ENCODE measurements at regions not wholly inside any gene's neighbourhood (a gene's known extent, or its start where the extent isn't known, plus 50 kb on each side); places are given as distances from the start of the nearest gene placed in this dataset.

GRCh38 chr1:172978595-172978994, 72.1 kb downstream of the TNFSF18 start:
- no peak for DNase-seq
- 76 to 86% methylated on average over 3 of the region's 3 CpGs for WGBS, 2 donors
- no peak overlapping the region for H3K27ac ChIP-seq
- no peak for ATAC-seq
- no peak overlapping the region for H3K4me3 ChIP-seq
- peaks cover 26% of the 10 kb centered on the region for H3K4me1 ChIP-seq
- H3K9me3 ChIP-seq: no peaks in the 10 kb centered on the region
- H3K27me3 ChIP-seq: no peaks in the 10 kb centered on the region
- intact Hi-C loops (cut with DNase I): no loop called here
- no peaks in the 10 kb centered on the region for H3K36me3 ChIP-seq (replicated peaks in 1 of 2; ENCODE audit: insufficient read depth in 1 of 2, low read depth in 2 of 2)
- TF ChIP-seq POLR2A (IDR thresholded peaks at IDR 0.05) (no peak), CTCF (IDR thresholded peaks at IDR 0.05) (no peak)

GRCh38 chr1:172979828-172980227, 70.9 kb downstream of the TNFSF18 start:
- DNase-seq (no peak), ATAC-seq (no peak)
- intact Hi-C loops (cut with DNase I): no loop called here
- no peaks in the 10 kb centered on the region for H3K27me3 ChIP-seq
- 67 to 73% methylated on average over 3 of the region's 3 CpGs for WGBS, 2 donors
- H3K4me3 ChIP-seq: no peak overlapping the region
- H3K4me1 ChIP-seq: peaks cover 22% of the 10 kb centered on the region
- no peaks in the 10 kb centered on the region for H3K36me3 ChIP-seq (replicated peaks in 1 of 2; ENCODE audit: insufficient read depth in 1 of 2, low read depth in 2 of 2)
- H3K9me3 ChIP-seq: no peaks in the 10 kb centered on the region
- TF ChIP-seq CTCF (IDR thresholded peaks at IDR 0.05): no peak
- TF ChIP-seq POLR2A (IDR thresholded peaks at IDR 0.05): no peak
- no peak overlapping the region for H3K27ac ChIP-seq

- Histone ChIP-seq H3K27ac (no peak overlapping the region), H3K36me3 (replicated peaks in 1 of 2; ENCODE audit: insufficient read depth in 1 of 2, low read depth in 2 of 2) (no peaks in the 10 kb centered on the region), H3K4me3 (no peak overlapping the region), H3K27me3 (no peaks in the 10 kb centered on the region), H3K4me1 (peaks cover 22% of the 10 kb centered on the region), H3K9me3 (no peaks in the 10 kb centered on the region)
- no peak for DNase-seq
- no peak for TF ChIP-seq POLR2A (IDR thresholded peaks at IDR 0.05)
- TF ChIP-seq CTCF (IDR thresholded peaks at IDR 0.05): no peak
- ATAC-seq: no peak
- 83 to 85% methylated on average over 2 of the region's 2 CpGs for WGBS, 2 donors
- intact Hi-C loops (cut with DNase I): no loop called here
Measured at GRCh38 chr1:172980456-172980855, 70.3 kb downstream of the TNFSF18 start.

- no peaks in the 10 kb centered on the region for H3K36me3 ChIP-seq (replicated peaks in 1 of 2; ENCODE audit: insufficient read depth in 1 of 2, low read depth in 2 of 2)
- H3K4me3 ChIP-seq: no peak overlapping the region
- DNase-seq (no peak), ATAC-seq (no peak)
- 86 to 98% methylated on average over 2 of the region's 2 CpGs for WGBS, 2 donors
- no peak overlapping the region for H3K27ac ChIP-seq
- no peaks in the 10 kb centered on the region for H3K27me3 ChIP-seq
- H3K4me1 ChIP-seq: peaks cover 18% of the 10 kb centered on the region
- intact Hi-C loops (cut with DNase I): no loop called here
- H3K9me3 ChIP-seq: no peaks in the 10 kb centered on the region
- TF ChIP-seq CTCF (IDR thresholded peaks at IDR 0.05) (no peak), POLR2A (IDR thresholded peaks at IDR 0.05) (no peak)
Measured at GRCh38 chr1:172980971-172981370, 69.8 kb downstream of the TNFSF18 start.
